ENCODE measurements at regions not wholly inside any gene's neighbourhood (a gene's known extent, or its start where the extent isn't known, plus 50 kb on each side); places are given as distances from the start of the nearest gene placed in this dataset.
"Not testable (repeated sequence)": the region's sequence is repeated elsewhere in the genome, so short reads cannot be mapped to it uniquely, and the experiment has no call there.

GRCh38 chr7:65800890-65801341 lies 72.0 kb upstream of the VKORC1L1 start:
- Histone ChIP-seq H3K27ac (no peak overlapping the region), H3K4me1 (ENCODE audit: low read depth) (peaks cover 3% of the 10 kb centered on the region), H3K4me3 (no peak overlapping the region), H3K27me3 (no peaks in the 10 kb centered on the region), H3K36me3 (no peaks in the 10 kb centered on the region), H3K9me3 (ENCODE audit: low read depth) (no peaks in the 10 kb centered on the region)
- TF ChIP-seq, protein P1, sequence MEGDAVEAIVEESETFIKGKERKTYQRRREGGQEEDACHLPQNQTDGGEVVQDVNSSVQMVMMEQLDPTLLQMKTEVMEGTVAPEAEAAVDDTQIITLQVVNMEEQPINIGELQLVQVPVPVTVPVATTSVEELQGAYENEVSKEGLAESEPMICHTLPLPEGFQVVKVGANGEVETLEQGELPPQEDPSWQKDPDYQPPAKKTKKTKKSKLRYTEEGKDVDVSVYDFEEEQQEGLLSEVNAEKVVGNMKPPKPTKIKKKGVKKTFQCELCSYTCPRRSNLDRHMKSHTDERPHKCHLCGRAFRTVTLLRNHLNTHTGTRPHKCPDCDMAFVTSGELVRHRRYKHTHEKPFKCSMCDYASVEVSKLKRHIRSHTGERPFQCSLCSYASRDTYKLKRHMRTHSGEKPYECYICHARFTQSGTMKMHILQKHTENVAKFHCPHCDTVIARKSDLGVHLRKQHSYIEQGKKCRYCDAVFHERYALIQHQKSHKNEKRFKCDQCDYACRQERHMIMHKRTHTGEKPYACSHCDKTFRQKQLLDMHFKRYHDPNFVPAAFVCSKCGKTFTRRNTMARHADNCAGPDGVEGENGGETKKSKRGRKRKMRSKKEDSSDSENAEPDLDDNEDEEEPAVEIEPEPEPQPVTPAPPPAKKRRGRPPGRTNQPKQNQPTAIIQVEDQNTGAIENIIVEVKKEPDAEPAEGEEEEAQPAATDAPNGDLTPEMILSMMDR (IDR thresholded peaks at IDR 0.05; ENCODE audit: low read depth, low read length) = no peak
- peak in 1 of 2 donors; percentile 23 for DNase-seq (ENCODE audit: low read depth in 1 of 2, low spot score in 1 of 2)

- no peak overlapping the region for H3K4me3 ChIP-seq
- peaks cover 3% of the 10 kb centered on the region for H3K4me1 ChIP-seq (ENCODE audit: low read depth)
- no peaks in the 10 kb centered on the region for H3K27me3 ChIP-seq
- H3K36me3 ChIP-seq = no peaks in the 10 kb centered on the region
- no peaks in the 10 kb centered on the region for H3K9me3 ChIP-seq (ENCODE audit: low read depth)
- TF ChIP-seq, protein P1 (IDR thresholded peaks at IDR 0.05; ENCODE audit: low read depth, low read length) = no peak
- no peak for DNase-seq (ENCODE audit: low read depth in 1 of 2, low spot score in 1 of 2)
- no peak overlapping the region for H3K27ac ChIP-seq
These were observed 68.0 kb upstream of the VKORC1L1 start for GRCh38 chr7:65804887-65805286.

DNA sequence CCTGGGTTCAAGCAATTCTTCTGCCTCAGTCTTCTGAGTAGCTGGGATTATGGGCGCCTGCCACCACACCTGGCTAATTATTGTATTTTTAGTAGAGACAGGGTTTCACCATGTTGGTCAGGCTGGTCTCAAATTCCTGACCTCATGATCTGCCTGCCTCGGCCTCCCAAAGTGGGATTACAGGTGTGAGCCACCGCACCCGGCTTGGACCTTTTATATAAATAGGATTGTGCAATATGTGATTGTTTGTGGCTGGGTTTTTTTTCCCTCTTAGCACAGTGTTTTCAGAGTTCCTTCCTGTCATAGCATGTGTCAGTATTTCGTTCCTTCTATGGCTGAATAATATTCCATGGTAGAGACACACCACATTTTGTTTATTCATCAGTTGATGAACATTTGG lies 65.8 kb upstream of the VKORC1L1 start:
- H3K36me3 ChIP-seq; H3K4me1 ChIP-seq (ENCODE audit: low read depth); H3K9me3 ChIP-seq (ENCODE audit: low read depth); H3K4me3 ChIP-seq; H3K27me3 ChIP-seq; H3K27ac ChIP-seq; DNase-seq (ENCODE audit: low read depth in 1 of 2, low spot score in 1 of 2): not testable (repeated sequence)

- Histone ChIP-seq H3K4me1 (ENCODE audit: low read depth) (no peaks in the 10 kb centered on the region), H3K4me3 (no peak overlapping the region), H3K27ac (no peak overlapping the region), H3K9me3 (ENCODE audit: low read depth) (no peaks in the 10 kb centered on the region), H3K27me3 (no peaks in the 10 kb centered on the region), H3K36me3 (no peaks in the 10 kb centered on the region)
- TF ChIP-seq, protein P1 (IDR thresholded peaks at IDR 0.05; ENCODE audit: low read depth, low read length) = no peak
- DNase-seq (ENCODE audit: low read depth in 1 of 2, low spot score in 1 of 2) = no peak
These were observed 63.5 kb upstream of the VKORC1L1 start for GRCh38 chr7:65809259-65809981.

GRCh38 chr7:65809982-65810288 lies 62.9 kb upstream of the VKORC1L1 start:
- H3K27ac ChIP-seq = no peak overlapping the region
- H3K9me3 ChIP-seq (ENCODE audit: low read depth) = no peaks in the 10 kb centered on the region
- H3K4me1 ChIP-seq (ENCODE audit: low read depth) = no peaks in the 10 kb centered on the region
- no peak overlapping the region for H3K4me3 ChIP-seq
- TF ChIP-seq, protein P1 (IDR thresholded peaks at IDR 0.05; ENCODE audit: low read depth, low read length) = no peak
- no peak for DNase-seq (ENCODE audit: low read depth in 1 of 2, low spot score in 1 of 2)
- H3K36me3 ChIP-seq = no peaks in the 10 kb centered on the region
- no peaks in the 10 kb centered on the region for H3K27me3 ChIP-seq

- Histone ChIP-seq H3K9me3 (ENCODE audit: low read depth) (no peaks in the 10 kb centered on the region), H3K36me3 (no peaks in the 10 kb centered on the region), H3K4me3 (no peak overlapping the region), H3K4me1 (ENCODE audit: low read depth) (no peaks in the 10 kb centered on the region), H3K27ac (no peak overlapping the region), H3K27me3 (no peaks in the 10 kb centered on the region)
- TF ChIP-seq, protein P1 (IDR thresholded peaks at IDR 0.05; ENCODE audit: low read depth, low read length) = no peak
- peak in 1 of 2 donors; percentile 15 for DNase-seq (ENCODE audit: low read depth in 1 of 2, low spot score in 1 of 2)
These were observed 60.6 kb upstream of the VKORC1L1 start for GRCh38 chr7:65812281-65812680.

- H3K4me3 ChIP-seq; H3K9me3 ChIP-seq (ENCODE audit: low read depth); H3K4me1 ChIP-seq (ENCODE audit: low read depth); H3K27ac ChIP-seq; H3K27me3 ChIP-seq; H3K36me3 ChIP-seq: not testable (repeated sequence)
- peak in 1 of 2 donors; percentile 34 for DNase-seq (ENCODE audit: low read depth in 1 of 2, low spot score in 1 of 2)
These were observed 58.2 kb upstream of the VKORC1L1 start for GRCh38 chr7:65814556-65815167.
